Endodermal cell (in vitro differentiated cells): ENCODE measurements at regions not wholly inside any gene's neighbourhood (a gene's known extent, or its start where the extent isn't known, plus 50 kb on each side); places are given as distances from the start of the nearest gene placed in this dataset.
A peak's percentile ranks its signal among the peaks of the same experiment; 100 is the strongest.

Source experiments
- DNase-seq: peaks from one replicate; pipeline ENCODE4 v3.0.0-alpha.2; 2017
- H3K27ac ChIP-seq: 2 replicates; pipeline ENCODE4 v1.5.1; 2013; ENCODE audit warnings: mild to moderate bottlenecking, low read depth, low read length, moderate library complexity
- H3K27me3 ChIP-seq: 2 replicates; pipeline ENCODE4 v1.6.1; 2013; ENCODE audit warnings: mild to moderate bottlenecking, low read length, moderate library complexity; ENCODE audit not compliant: insufficient read depth, control insufficient read depth, poor library complexity, severe bottlenecking
- H3K36me3 ChIP-seq: 2 replicates; pipeline ENCODE4 v1.7.0; 2013; ENCODE audit warnings: mild to moderate bottlenecking, low read length, moderate library complexity; ENCODE audit not compliant: control insufficient read depth, insufficient read depth
- H3K4me1 ChIP-seq: one replicate; pipeline ENCODE4 v1.7.0; 2013; ENCODE audit warnings: low read length; ENCODE audit not compliant: control insufficient read depth, insufficient read depth
- H3K4me3 ChIP-seq: 2 replicates; pipeline ENCODE4 v1.5.1; 2013; ENCODE audit warnings: mild to moderate bottlenecking, low read length, moderate library complexity
- H3K9ac ChIP-seq: 2 replicates; pipeline ENCODE4 v1.6.1; 2013; ENCODE audit warnings: mild to moderate bottlenecking, low read length, moderate library complexity; ENCODE audit not compliant: poor library complexity, severe bottlenecking; ENCODE audit errors: extremely low read depth
- H3K9me3 ChIP-seq: 2 replicates; pipeline ENCODE4 v1.6.1; 2013; ENCODE audit warnings: mild to moderate bottlenecking, low read length, moderate library complexity; ENCODE audit not compliant: control insufficient read depth
- H3K27ac Mint-ChIP-seq: 2 replicates; pipeline ENCODE4 v1.8.0; 2020; ENCODE audit warnings: mixed read lengths
- H3K27me3 Mint-ChIP-seq: 2 replicates; pipeline ENCODE4 v1.8.0; 2021; ENCODE audit warnings: mild to moderate bottlenecking, mixed read lengths; ENCODE audit not compliant: insufficient read depth
- H3K36me3 Mint-ChIP-seq: 2 replicates; pipeline ENCODE4 v1.8.0; 2020; ENCODE audit warnings: low read depth, mixed read lengths
- H3K4me1 Mint-ChIP-seq: 2 replicates; pipeline ENCODE4 v1.8.0; 2020; ENCODE audit warnings: mixed read lengths
- H3K4me3 Mint-ChIP-seq: 2 replicates; pipeline ENCODE4 v1.8.0; 2020; ENCODE audit warnings: mild to moderate bottlenecking, moderate library complexity, mixed read lengths
- H3K9me3 Mint-ChIP-seq: 2 replicates; pipeline ENCODE4 v1.8.0; 2020; ENCODE audit warnings: mild to moderate bottlenecking, mixed read lengths
- WGBS, 2 experiments: methylation state at CpG; one replicate each; pipeline versions ENCODE4 v1.1.5 to v1.1.7; 2013; ENCODE audit warnings: missing lambda C conversion rate in 2 of 2, mixed read lengths in 1 of 2; ENCODE audit not compliant: insufficient coverage in 1 of 2, insufficient read length in 1 of 2; 5-methylcytosine and 5-hydroxymethylcytosine counted together
- TF ChIP-seq, protein P1 (sequence below): fragments of 200-600 bp; sonication (generic); conservative IDR thresholded peaks from 2 replicates; pipeline ENCODE4 v1.5.0; 2021; ENCODE audit warnings: antibody characterized with exemption, mild to moderate bottlenecking

DNA sequence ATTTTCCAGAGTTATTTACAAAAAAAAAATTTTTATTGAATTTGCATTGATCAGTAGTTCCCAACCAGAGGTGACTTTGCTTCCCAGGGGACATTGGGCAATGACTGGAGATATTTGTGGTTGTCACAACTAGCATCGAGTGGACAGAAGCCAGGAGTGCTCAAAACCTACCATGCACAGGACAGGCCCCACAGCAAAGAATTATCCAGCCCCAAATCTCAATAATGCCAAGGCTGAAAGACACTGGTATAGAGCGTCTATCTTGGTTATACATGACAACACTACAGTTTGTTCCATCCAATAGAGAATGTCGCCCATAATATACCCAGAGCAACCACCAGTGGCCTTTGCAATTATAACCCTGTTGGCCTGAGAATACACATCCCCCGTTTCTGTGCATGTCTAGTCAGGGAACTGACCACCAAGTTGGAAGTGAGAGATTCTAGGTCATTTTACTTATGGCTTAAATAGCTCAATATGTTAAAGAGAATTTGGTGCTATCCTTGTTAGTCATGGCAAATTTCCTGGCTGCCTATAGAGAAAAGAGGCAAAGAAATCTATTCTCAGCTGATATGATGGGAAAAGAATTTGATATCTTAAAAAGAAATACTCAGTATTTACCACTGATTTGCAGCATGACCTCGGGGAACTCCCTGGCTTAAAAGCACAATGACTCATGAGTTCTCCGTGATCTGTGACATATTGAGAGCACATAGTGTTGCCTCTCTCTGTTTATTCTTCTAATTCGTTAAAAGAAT lies 76.0 kb upstream of the ADTRP start:
- H3K4me1 ChIP-seq, result no peaks in the 10 kb centered on the region
- Mint-ChIP-seq H3K4me3 (no peak overlapping the region), H3K27ac (no peak overlapping the region), H3K36me3 (no peaks in the 10 kb centered on the region), H3K27me3 (no peaks in the 10 kb centered on the region), H3K9me3 (no peaks in the 10 kb centered on the region), H3K4me1 (no peaks in the 10 kb centered on the region)
- H3K4me3 ChIP-seq, result no peak overlapping the region
- H3K9me3 ChIP-seq, result no peaks in the 10 kb centered on the region
- no peaks in the 10 kb centered on the region for H3K27me3 ChIP-seq
- H3K9ac ChIP-seq, result no peak overlapping the region
- DNase-seq, result no peak
- TF ChIP-seq, protein P1, sequence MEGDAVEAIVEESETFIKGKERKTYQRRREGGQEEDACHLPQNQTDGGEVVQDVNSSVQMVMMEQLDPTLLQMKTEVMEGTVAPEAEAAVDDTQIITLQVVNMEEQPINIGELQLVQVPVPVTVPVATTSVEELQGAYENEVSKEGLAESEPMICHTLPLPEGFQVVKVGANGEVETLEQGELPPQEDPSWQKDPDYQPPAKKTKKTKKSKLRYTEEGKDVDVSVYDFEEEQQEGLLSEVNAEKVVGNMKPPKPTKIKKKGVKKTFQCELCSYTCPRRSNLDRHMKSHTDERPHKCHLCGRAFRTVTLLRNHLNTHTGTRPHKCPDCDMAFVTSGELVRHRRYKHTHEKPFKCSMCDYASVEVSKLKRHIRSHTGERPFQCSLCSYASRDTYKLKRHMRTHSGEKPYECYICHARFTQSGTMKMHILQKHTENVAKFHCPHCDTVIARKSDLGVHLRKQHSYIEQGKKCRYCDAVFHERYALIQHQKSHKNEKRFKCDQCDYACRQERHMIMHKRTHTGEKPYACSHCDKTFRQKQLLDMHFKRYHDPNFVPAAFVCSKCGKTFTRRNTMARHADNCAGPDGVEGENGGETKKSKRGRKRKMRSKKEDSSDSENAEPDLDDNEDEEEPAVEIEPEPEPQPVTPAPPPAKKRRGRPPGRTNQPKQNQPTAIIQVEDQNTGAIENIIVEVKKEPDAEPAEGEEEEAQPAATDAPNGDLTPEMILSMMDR, result no peak
- no peaks in the 10 kb centered on the region for H3K36me3 ChIP-seq
- no peak overlapping the region for H3K27ac ChIP-seq
- WGBS, 2 experiments, result 92 to 100% methylated on average over 2 to 6 of the region's 7 CpGs

DNA sequence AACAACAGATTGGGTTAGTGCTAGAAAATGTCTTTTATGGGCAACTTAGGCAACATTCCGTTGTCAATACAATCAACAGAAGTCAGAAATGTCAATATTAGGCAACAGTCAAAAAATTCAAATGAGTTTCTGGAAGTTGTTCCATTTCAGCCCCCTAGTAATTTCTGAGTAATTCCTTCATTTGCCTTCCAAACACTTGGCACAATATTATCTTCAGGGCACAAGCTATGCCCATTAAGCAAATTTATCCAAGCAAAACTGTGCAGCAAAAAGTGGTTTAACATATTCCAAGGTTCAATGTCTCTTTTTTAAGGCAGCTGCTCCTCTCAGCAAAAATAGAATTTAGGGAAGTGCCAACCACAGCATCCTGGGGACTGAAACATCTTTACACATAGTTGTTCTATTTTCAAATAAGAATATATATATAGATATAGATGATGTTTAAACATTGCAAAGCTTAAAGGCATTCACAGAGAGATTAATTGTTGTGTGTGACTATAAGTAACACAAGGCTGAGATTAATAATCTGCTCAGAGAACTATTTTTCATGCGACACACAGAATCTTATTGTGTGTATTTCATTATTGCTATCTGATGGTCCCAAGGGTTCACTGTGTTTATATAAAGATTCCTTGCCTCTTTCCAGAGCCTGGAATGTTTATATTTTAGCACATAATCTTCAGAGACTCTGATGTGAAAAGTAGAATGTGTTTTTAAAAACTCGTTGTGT lies 75.2 kb upstream of the ADTRP start:
- H3K9me3 Mint-ChIP-seq, result no peaks in the 10 kb centered on the region
- WGBS, 2 experiments, result 92% methylated on average over 3 of the region's 3 CpGs; no CpG with 5 or more reads in 1 of the 2 experiments
- no peak overlapping the region for H3K9ac ChIP-seq
- H3K36me3 ChIP-seq, result no peaks in the 10 kb centered on the region
- no peak for DNase-seq
- H3K4me3 ChIP-seq, result no peak overlapping the region
- no peaks in the 10 kb centered on the region for H3K36me3 Mint-ChIP-seq
- TF ChIP-seq, protein P1, result no peak
- H3K4me1 ChIP-seq, result no peaks in the 10 kb centered on the region
- no peak overlapping the region for H3K27ac Mint-ChIP-seq
- H3K4me3 Mint-ChIP-seq, result no peak overlapping the region
- H3K9me3 ChIP-seq, result no peaks in the 10 kb centered on the region
- H3K27ac ChIP-seq, result no peak overlapping the region
- no peaks in the 10 kb centered on the region for H3K27me3 Mint-ChIP-seq
- H3K27me3 ChIP-seq, result no peaks in the 10 kb centered on the region
- H3K4me1 Mint-ChIP-seq, result no peaks in the 10 kb centered on the region

DNA sequence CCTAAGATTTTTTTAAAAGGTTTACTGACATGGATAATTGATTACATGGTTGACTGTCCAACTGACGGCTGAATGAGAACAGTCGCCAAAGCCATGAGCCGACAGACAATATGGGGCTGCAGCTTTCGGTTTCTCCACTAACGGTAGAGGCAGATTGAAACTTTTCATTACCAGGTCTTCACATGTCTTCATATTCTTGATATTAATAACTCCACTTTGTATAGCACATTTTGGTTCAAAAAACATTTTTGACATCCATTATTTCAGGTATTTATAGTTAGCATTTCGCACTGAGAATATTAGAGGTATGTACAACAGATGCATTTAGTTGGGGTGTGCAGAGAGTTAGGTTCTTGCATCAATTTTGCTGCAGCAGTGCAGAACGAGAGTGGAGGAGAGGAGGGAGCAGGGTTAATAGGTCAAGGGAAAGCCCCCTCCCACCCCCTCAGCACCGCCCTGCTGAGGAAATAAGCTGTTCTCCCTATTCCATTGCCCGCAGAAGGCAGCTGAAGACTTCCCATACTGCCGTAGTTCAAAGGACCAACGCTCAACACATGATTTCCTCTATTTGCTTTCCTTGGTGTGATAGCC lies 73.6 kb upstream of the ADTRP start:
- Mint-ChIP-seq H3K4me3 (no peak overlapping the region), H3K4me1 (no peaks in the 10 kb centered on the region), H3K9me3 (no peaks in the 10 kb centered on the region), H3K27ac (no peak overlapping the region), H3K27me3 (no peaks in the 10 kb centered on the region), H3K36me3 (no peaks in the 10 kb centered on the region)
- H3K9ac ChIP-seq, result no peak overlapping the region
- WGBS, 2 experiments, result 79 to 81% methylated on average over 5 to 11 of the region's 11 CpGs
- H3K4me3 ChIP-seq, result no peak overlapping the region
- H3K27ac ChIP-seq, result peak overlapping the region; percentile 69
- no peaks in the 10 kb centered on the region for H3K36me3 ChIP-seq
- no peaks in the 10 kb centered on the region for H3K4me1 ChIP-seq
- TF ChIP-seq, protein P1, result no peak
- no peaks in the 10 kb centered on the region for H3K9me3 ChIP-seq
- H3K27me3 ChIP-seq, result no peaks in the 10 kb centered on the region
- no peak for DNase-seq
